ENCODE measurements at regions not wholly inside any gene's neighbourhood (a gene's known extent, or its start where the extent isn't known, plus 50 kb on each side); places are given as distances from the start of the nearest gene placed in this dataset.

DNA sequence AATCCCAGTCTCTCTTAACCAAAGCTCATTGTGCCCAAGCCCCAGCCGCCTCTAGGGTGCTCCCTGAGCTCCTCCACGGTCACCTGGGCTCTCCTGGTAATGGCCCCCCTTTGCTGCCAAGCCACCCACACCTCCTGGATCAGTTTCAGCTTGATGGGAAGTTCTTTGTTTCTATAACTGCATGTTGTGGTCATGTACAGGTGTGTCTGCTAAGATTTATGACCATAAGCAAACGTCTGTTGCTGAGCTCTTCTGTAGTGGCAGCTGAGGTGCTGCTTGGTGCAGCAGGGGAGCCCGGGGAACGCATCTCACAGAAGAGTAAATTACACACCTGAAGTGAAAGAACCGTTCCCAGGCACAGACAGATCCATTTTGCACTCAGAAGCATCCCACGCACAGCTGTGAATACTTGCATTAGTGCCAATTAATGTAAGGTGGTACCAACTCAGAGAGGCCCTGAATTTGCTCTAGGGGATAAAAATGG lies 194.6 kb upstream of the ARID1B start:
- TF ChIP-seq, protein P1, sequence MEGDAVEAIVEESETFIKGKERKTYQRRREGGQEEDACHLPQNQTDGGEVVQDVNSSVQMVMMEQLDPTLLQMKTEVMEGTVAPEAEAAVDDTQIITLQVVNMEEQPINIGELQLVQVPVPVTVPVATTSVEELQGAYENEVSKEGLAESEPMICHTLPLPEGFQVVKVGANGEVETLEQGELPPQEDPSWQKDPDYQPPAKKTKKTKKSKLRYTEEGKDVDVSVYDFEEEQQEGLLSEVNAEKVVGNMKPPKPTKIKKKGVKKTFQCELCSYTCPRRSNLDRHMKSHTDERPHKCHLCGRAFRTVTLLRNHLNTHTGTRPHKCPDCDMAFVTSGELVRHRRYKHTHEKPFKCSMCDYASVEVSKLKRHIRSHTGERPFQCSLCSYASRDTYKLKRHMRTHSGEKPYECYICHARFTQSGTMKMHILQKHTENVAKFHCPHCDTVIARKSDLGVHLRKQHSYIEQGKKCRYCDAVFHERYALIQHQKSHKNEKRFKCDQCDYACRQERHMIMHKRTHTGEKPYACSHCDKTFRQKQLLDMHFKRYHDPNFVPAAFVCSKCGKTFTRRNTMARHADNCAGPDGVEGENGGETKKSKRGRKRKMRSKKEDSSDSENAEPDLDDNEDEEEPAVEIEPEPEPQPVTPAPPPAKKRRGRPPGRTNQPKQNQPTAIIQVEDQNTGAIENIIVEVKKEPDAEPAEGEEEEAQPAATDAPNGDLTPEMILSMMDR (IDR thresholded peaks at IDR 0.05), result no peak
- TF ChIP-seq POLR2A (IDR thresholded peaks at IDR 0.05), result no peak
